Large intestine (tissue), 3 donors: ENCODE measurements at regions not wholly inside any gene's neighbourhood (a gene's known extent, or its start where the extent isn't known, plus 50 kb on each side); places are given as distances from the start of the nearest gene placed in this dataset.

Source experiments
- DNase-seq, 2 donors: peaks; one replicate each; pipeline versions ENCODE4 v3.0.0 to v3.0.0-alpha.2; 2013
- H3K27ac ChIP-seq: one replicate; pipeline ENCODE4 v1.5.1; 2013; ENCODE audit warnings: low read length
- H3K27me3 ChIP-seq: 2 replicates; pipeline ENCODE4 v1.6.1; 2013; ENCODE audit warnings: low read length; ENCODE audit not compliant: control insufficient read depth, insufficient read depth
- H3K36me3 ChIP-seq: 2 replicates; pipeline ENCODE4 v1.6.1; 2013; ENCODE audit warnings: low read length; ENCODE audit not compliant: control insufficient read depth, insufficient read depth
- H3K4me1 ChIP-seq: one replicate; pipeline ENCODE4 v1.6.1; 2013; ENCODE audit warnings: low read length; ENCODE audit not compliant: control insufficient read depth, insufficient read depth
- H3K4me3 ChIP-seq: one replicate; pipeline ENCODE4 v1.5.1; 2013; ENCODE audit warnings: low read length
- H3K9me3 ChIP-seq: one replicate; pipeline ENCODE4 v1.6.1; 2013; ENCODE audit warnings: mild to moderate bottlenecking, low read depth, low read length, moderate library complexity; ENCODE audit not compliant: control insufficient read depth
- WGBS: methylation state at CpG from one replicate; pipeline ENCODE4 v1.1.5; 2013; ENCODE audit warnings: low lambda C conversion rate; ENCODE audit not compliant: insufficient coverage; 5-methylcytosine and 5-hydroxymethylcytosine counted together

GRCh38 chr11:81995889-81996288 lies 737.8 kb downstream of the FAM181B start:
- no peak for DNase-seq
- WGBS = no CpG with 5 or more reads among the region's 8 CpGs
- H3K4me1 ChIP-seq = no peaks in the 10 kb centered on the region
- H3K4me3 ChIP-seq = no peak overlapping the region
- H3K27ac ChIP-seq = no peak overlapping the region
- H3K27me3 ChIP-seq = no peaks in the 10 kb centered on the region
- peaks cover 4% of the 10 kb centered on the region for H3K9me3 ChIP-seq
- H3K36me3 ChIP-seq = no peaks in the 10 kb centered on the region

- Histone ChIP-seq H3K4me1 (no peaks in the 10 kb centered on the region), H3K4me3 (no peak overlapping the region), H3K9me3 (peaks cover 8% of the 10 kb centered on the region), H3K27me3 (no peaks in the 10 kb centered on the region), H3K36me3 (no peaks in the 10 kb centered on the region), H3K27ac (no peak overlapping the region)
- DNase-seq = no peak
Measured at GRCh38 chr11:81993755-81994154, 739.9 kb downstream of the FAM181B start.

- Histone ChIP-seq H3K27ac (no peak overlapping the region), H3K9me3 (peaks cover 14% of the 10 kb centered on the region), H3K27me3 (no peaks in the 10 kb centered on the region), H3K4me1 (no peaks in the 10 kb centered on the region), H3K36me3 (no peaks in the 10 kb centered on the region), H3K4me3 (no peak overlapping the region)
- 100% methylated on average over 2 of the region's 27 CpGs for WGBS
- DNase-seq = no peak
Measured at GRCh38 chr11:81990659-81991443, 742.8 kb downstream of the FAM181B start.

- 100% methylated on average over 1 of the region's 3 CpGs for WGBS
- Histone ChIP-seq H3K9me3 (peaks cover 14% of the 10 kb centered on the region), H3K36me3 (no peaks in the 10 kb centered on the region), H3K4me3 (no peak overlapping the region), H3K27ac (no peak overlapping the region), H3K27me3 (no peaks in the 10 kb centered on the region), H3K4me1 (no peaks in the 10 kb centered on the region)
- DNase-seq = no peak
Measured at GRCh38 chr11:81989093-81989492, 744.6 kb downstream of the FAM181B start.

- H3K4me3 ChIP-seq = no peak overlapping the region
- no peak for DNase-seq
- no peaks in the 10 kb centered on the region for H3K4me1 ChIP-seq
- WGBS = no CpG with 5 or more reads among the region's 3 CpGs
- H3K27ac ChIP-seq = no peak overlapping the region
- no peaks in the 10 kb centered on the region for H3K27me3 ChIP-seq
- H3K9me3 ChIP-seq = peaks cover 14% of the 10 kb centered on the region
- no peaks in the 10 kb centered on the region for H3K36me3 ChIP-seq
Measured at GRCh38 chr11:81987829-81988472, 745.7 kb downstream of the FAM181B start.

- no peak for DNase-seq
- Histone ChIP-seq H3K36me3 (no peaks in the 10 kb centered on the region), H3K4me1 (no peaks in the 10 kb centered on the region), H3K9me3 (peaks cover 14% of the 10 kb centered on the region), H3K4me3 (no peak overlapping the region), H3K27me3 (no peaks in the 10 kb centered on the region), H3K27ac (no peak overlapping the region)
- no CpG with 5 or more reads among the region's 31 CpGs for WGBS
Measured at GRCh38 chr11:81986556-81987161, 747.0 kb downstream of the FAM181B start.

- H3K27ac ChIP-seq = no peak overlapping the region
- no peaks in the 10 kb centered on the region for H3K9me3 ChIP-seq
- no peaks in the 10 kb centered on the region for H3K36me3 ChIP-seq
- no peak overlapping the region for H3K4me3 ChIP-seq
- H3K4me1 ChIP-seq = no peaks in the 10 kb centered on the region
- no peak for DNase-seq
- H3K27me3 ChIP-seq = no peaks in the 10 kb centered on the region
- WGBS = no CpG with 5 or more reads among the region's 1 CpG
Measured at GRCh38 chr11:81979448-81979847, 754.2 kb downstream of the FAM181B start.

- Histone ChIP-seq H3K27me3 (no peaks in the 10 kb centered on the region), H3K4me3 (no peak overlapping the region), H3K36me3 (no peaks in the 10 kb centered on the region), H3K9me3 (no peaks in the 10 kb centered on the region), H3K4me1 (no peaks in the 10 kb centered on the region), H3K27ac (no peak overlapping the region)
- WGBS = no CpG with 5 or more reads among the region's 2 CpGs
- no peak for DNase-seq
Measured at GRCh38 chr11:81975261-81975900, 758.3 kb downstream of the FAM181B start.

- no peak overlapping the region for H3K27ac ChIP-seq
- no peak for DNase-seq
- no peaks in the 10 kb centered on the region for H3K9me3 ChIP-seq
- no peaks in the 10 kb centered on the region for H3K4me1 ChIP-seq
- WGBS = 40% methylated on average over 1 of the region's 3 CpGs
- H3K27me3 ChIP-seq = no peaks in the 10 kb centered on the region
- H3K36me3 ChIP-seq = no peaks in the 10 kb centered on the region
- no peak overlapping the region for H3K4me3 ChIP-seq
Measured at GRCh38 chr11:81970886-81971285, 762.8 kb downstream of the FAM181B start.

- H3K27me3 ChIP-seq = no peaks in the 10 kb centered on the region
- H3K36me3 ChIP-seq = no peaks in the 10 kb centered on the region
- no peak for DNase-seq
- H3K9me3 ChIP-seq = no peaks in the 10 kb centered on the region
- H3K4me3 ChIP-seq = no peak overlapping the region
- H3K27ac ChIP-seq = no peak overlapping the region
- no peaks in the 10 kb centered on the region for H3K4me1 ChIP-seq
- WGBS = no CpG with 5 or more reads among the region's 1 CpG
Measured at GRCh38 chr11:81967242-81967641, 766.4 kb downstream of the FAM181B start.
